GM12875 (cell line): ENCODE measurements at regions not wholly inside any gene's neighbourhood (a gene's known extent, or its start where the extent isn't known, plus 50 kb on each side); places are given as distances from the start of the nearest gene placed in this dataset.

ENCODE experiments used
- H3K4me3 ChIP-seq: one replicate; pipeline ENCODE4 v1.5.1; 2011; ENCODE audit warnings: low read depth, low read length, control low read depth
- CTCF ChIP-seq: IDR thresholded peaks from 2 replicates; pipeline ENCODE4 v1.5.1; 2011; ENCODE audit warnings: low read depth, mild to moderate bottlenecking, control low read depth, inconsistent platforms, low read length, moderate library complexity, borderline replicate concordance; ENCODE audit not compliant: insufficient read depth

GRCh38 chr17:68169840-68170239 is 78.0 kb upstream of the AMZ2 start:
- TF ChIP-seq CTCF: no peak
- no peak overlapping the region for H3K4me3 ChIP-seq

- TF ChIP-seq CTCF: no peak
- no peak overlapping the region for H3K4me3 ChIP-seq
Measured at GRCh38 chr17:68170246-68170645, 77.6 kb upstream of the AMZ2 start.

GRCh38 chr17:68172461-68172954 is 75.3 kb upstream of the AMZ2 start:
- TF ChIP-seq CTCF: peak; percentile 93

GRCh38 chr17:68175416-68175815 is 72.4 kb upstream of the AMZ2 start:
- no peak for TF ChIP-seq CTCF
- no peak overlapping the region for H3K4me3 ChIP-seq

More at GRCh38 chr17:68172461-68172954, 75.3 kb upstream of the AMZ2 start:
- H3K4me3 ChIP-seq: no peak overlapping the region

DNA sequence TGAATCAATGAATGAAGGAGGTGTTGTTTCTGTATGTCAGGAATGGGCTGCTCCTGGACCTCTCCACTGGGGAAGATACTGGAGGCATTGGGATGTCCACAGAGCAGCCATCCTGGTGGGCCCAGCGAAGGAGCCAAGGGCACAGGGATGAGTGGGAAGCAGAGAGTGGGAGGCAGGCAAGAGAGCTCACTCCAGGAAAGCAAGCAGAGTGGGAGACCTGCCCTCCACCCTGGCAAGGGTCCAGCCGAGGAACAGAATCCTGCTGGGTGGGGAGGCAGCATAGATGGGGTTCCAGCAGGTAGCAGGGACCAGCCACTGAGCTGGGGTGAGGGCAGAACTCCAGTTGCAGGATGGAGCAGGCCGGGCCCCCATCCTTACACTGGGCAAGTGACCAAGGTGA is 71.9 kb upstream of the AMZ2 start:
- no peak for TF ChIP-seq CTCF
- no peak overlapping the region for H3K4me3 ChIP-seq

- TF ChIP-seq CTCF: no peak
- H3K4me3 ChIP-seq: no peak overlapping the region
Measured at GRCh38 chr17:68176718-68177117, 71.1 kb upstream of the AMZ2 start.

DNA sequence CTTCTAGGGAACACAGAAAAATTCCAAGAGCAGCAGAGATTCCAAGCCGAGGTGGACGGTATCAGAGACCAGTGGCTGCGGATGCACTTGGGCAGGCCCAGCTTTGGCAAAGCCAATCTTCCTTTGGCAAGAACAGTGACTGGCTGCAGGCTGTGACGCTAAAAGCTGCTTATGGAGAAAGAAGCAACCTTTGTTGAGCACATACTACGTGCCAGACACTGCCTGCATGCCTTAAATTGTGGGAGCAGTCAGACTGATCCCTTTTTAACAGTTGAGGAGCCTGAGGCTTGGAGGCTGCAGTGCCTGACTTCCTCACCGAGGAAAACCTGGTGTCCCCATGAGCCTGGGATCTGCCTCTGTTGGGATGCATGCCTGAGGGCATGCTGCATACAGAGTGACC is 69.0 kb upstream of the AMZ2 start:
- no peak overlapping the region for H3K4me3 ChIP-seq
- no peak for TF ChIP-seq CTCF
